SK-N-SH (cell line): ENCODE measurements at regions not wholly inside any gene's neighbourhood (a gene's known extent, or its start where the extent isn't known, plus 50 kb on each side); places are given as distances from the start of the nearest gene placed in this dataset.
A peak's percentile ranks its signal among the peaks of the same experiment; 100 is the strongest.

Experiments used
- CTCF ChIA-PET: fragments of 300-600, 350-600 bp; formaldehyde crosslinking; extraction: SDS; loops from one replicate; lab custom pipeline; 2021; lab: Yijun Ruan, JAX
- POLR2A ChIA-PET: fragments of 350-600 bp; sonication (Branson Sonifier 250); formaldehyde crosslinking; extraction: SDS; loops from one replicate; lab custom pipeline; 2020; ENCODE audit warnings: antibody characterized with exemption, inconsistent platforms; lab: Yijun Ruan, JAX
- DNase-seq: peaks from one replicate; pipeline ENCODE4 v3.0.0; 2012
- H2AFZ ChIP-seq: fragments of 200-600 bp; sonication (generic); 2 replicates; pipeline ENCODE4 v1.8.1; 2016; ENCODE audit warnings: antibody characterized with exemption, mild to moderate bottlenecking, low read depth
- H3F3A ChIP-seq: fragments of 200-600 bp; sonication (generic); replicated peaks from 2 replicates; pipeline ENCODE3; 2016; ENCODE audit warnings: antibody characterized with exemption, mild to moderate bottlenecking; ENCODE audit not compliant: insufficient read depth
- H3K27ac ChIP-seq, 2 experiments: fragments of 200-500 bp in 1 of 2; fragments of 200-600 bp in 1 of 2; sonication (Bioruptor generic) in 1 of 2; sonication (generic), shearing (Covaris generic) in 1 of 2; 2 replicates each; pipeline versions ENCODE4 v1.5.1 to v1.6.1; 2014 to 2016; ENCODE audit warnings: low read depth in 2 of 2, inconsistent platforms in 1 of 2, low read length in 1 of 2, mild to moderate bottlenecking in 1 of 2, mixed read lengths in 1 of 2
- H3K27me3 ChIP-seq: fragments of 200-600 bp; sonication (generic), shearing (Covaris generic); 2 replicates; pipeline ENCODE4 v1.6.1; 2016; ENCODE audit warnings: mixed run types; ENCODE audit not compliant: insufficient read depth
- H3K36me3 ChIP-seq, 2 experiments: fragments of 200-500 bp in 1 of 2; fragments of 200-600 bp in 1 of 2; sonication (Bioruptor generic) in 1 of 2; sonication (generic) in 1 of 2; replicated peaks in 1 of 2; 2 replicates each; pipeline versions ENCODE3 to v1.5.1; 2014 to 2016; ENCODE audit warnings: low read length in 1 of 2, mild to moderate bottlenecking in 1 of 2; ENCODE audit not compliant: insufficient read depth in 2 of 2, control insufficient read depth in 1 of 2
- H3K4me1 ChIP-seq, 2 experiments: fragments of 200-500 bp in 1 of 2; fragments of 200-600 bp in 1 of 2; sonication (Bioruptor generic) in 1 of 2; sonication (generic), shearing (Covaris generic) in 1 of 2; 2 replicates each; pipeline versions ENCODE4 v1.5.1 to v1.6.1; 2014 to 2016; ENCODE audit warnings: low read depth in 1 of 2, low read length in 1 of 2, mixed run types in 1 of 2; ENCODE audit not compliant: insufficient read depth in 2 of 2, control insufficient read depth in 1 of 2
- H3K4me2 ChIP-seq: fragments of 200-600 bp; sonication (generic), shearing (Covaris generic); 2 replicates; pipeline ENCODE4 v1.6.1; 2017; ENCODE audit warnings: mixed run types
- H3K4me3 ChIP-seq, 2 experiments: fragments of 200-500 bp in 1 of 2; fragments of 200-600 bp in 1 of 2; sonication (Bioruptor generic) in 1 of 2; sonication (generic), shearing (Covaris generic) in 1 of 2; 2 replicates each; pipeline versions ENCODE4 v1.5.1 to v1.8.1; 2014 to 2016; ENCODE audit warnings: low read depth in 2 of 2, inconsistent platforms in 1 of 2, low read length in 1 of 2, mild to moderate bottlenecking in 1 of 2, mixed read lengths in 1 of 2, moderate library complexity in 1 of 2
- H3K79me2 ChIP-seq: fragments of 200-600 bp; sonication (generic); 2 replicates; pipeline ENCODE4 v1.8.1; 2017; ENCODE audit warnings: mild to moderate bottlenecking; ENCODE audit not compliant: insufficient read depth
- H3K9ac ChIP-seq: fragments of 200-600 bp; sonication (generic); 2 replicates; pipeline ENCODE4 v1.6.1; 2017; ENCODE audit warnings: mixed run types
- H3K9me2 ChIP-seq: fragments of 200-600 bp; sonication (generic); 2 replicates; pipeline ENCODE4 v1.6.1; 2017; ENCODE audit warnings: mixed run types
- H3K9me3 ChIP-seq: fragments of 200-600 bp; sonication (generic); 2 replicates; pipeline ENCODE4 v1.6.1; 2017; ENCODE audit warnings: mixed run types, mild to moderate bottlenecking, moderate library complexity
- H4K20me1 ChIP-seq: fragments of 200-600 bp; sonication (generic); 2 replicates; pipeline ENCODE4 v1.6.1; 2017; ENCODE audit warnings: mild to moderate bottlenecking, mixed run types; ENCODE audit not compliant: insufficient read depth
- EP300 ChIP-seq, 2 experiments: IDR thresholded peaks; 2 replicates each; pipeline versions ENCODE4 v1.4.0 to v1.6.1; 2012; ENCODE audit warnings: borderline replicate concordance in 1 of 2, low read depth in 1 of 2, low read length in 1 of 2
- FOSL2 ChIP-seq: IDR thresholded peaks from 2 replicates; pipeline ENCODE4 v1.4.0; 2012; ENCODE audit warnings: low read depth, mild to moderate bottlenecking, moderate library complexity, borderline replicate concordance
- GABPA ChIP-seq: IDR thresholded peaks from 2 replicates; pipeline ENCODE4 v1.4.0; 2012; ENCODE audit warnings: low read depth, mild to moderate bottlenecking
- IRF3 ChIP-seq: fragments of 150-350 bp; IDR thresholded peaks from 2 replicates; pipeline ENCODE4 v1.6.1; 2016; ENCODE audit warnings: mild to moderate bottlenecking, low read depth, low read length
- JUND ChIP-seq: IDR thresholded peaks from 2 replicates; pipeline ENCODE4 v1.4.0; 2012
- MEF2A ChIP-seq: IDR thresholded peaks from 2 replicates; pipeline ENCODE4 v1.4.0; 2012; ENCODE audit warnings: low read depth, borderline replicate concordance
- NFIC ChIP-seq: IDR thresholded peaks from 2 replicates; pipeline ENCODE4 v1.4.0; 2012; ENCODE audit warnings: borderline replicate concordance
- NRF1 ChIP-seq: IDR thresholded peaks from 2 replicates; pipeline ENCODE4 v1.6.1; 2012; ENCODE audit warnings: low read depth, mild to moderate bottlenecking, low read length
- RAD21 ChIP-seq: IDR thresholded peaks from 2 replicates; pipeline ENCODE4 v1.6.1; 2012; ENCODE audit warnings: mild to moderate bottlenecking, low read length
- SMC3 ChIP-seq: IDR thresholded peaks from 2 replicates; pipeline ENCODE4 v1.6.1; 2012; ENCODE audit warnings: low read depth, low read length, improper control_type of control experiment
- TCF12 ChIP-seq: IDR thresholded peaks from 2 replicates; pipeline ENCODE4 v1.4.0; 2012
- TEAD4 ChIP-seq: IDR thresholded peaks from 2 replicates; pipeline ENCODE4 v1.4.0; 2012; ENCODE audit warnings: mild to moderate bottlenecking, borderline replicate concordance; ENCODE audit not compliant: insufficient read depth
- USF1 ChIP-seq: IDR thresholded peaks from 2 replicates; pipeline ENCODE4 v1.4.0; 2012; ENCODE audit warnings: low read depth, borderline replicate concordance
- WGBS: methylation state at CpG from one replicate; pipeline ENCODE4 v1.1.6; 2017; ENCODE audit warnings: low lambda C conversion rate; 5-methylcytosine and 5-hydroxymethylcytosine counted together
- TF ChIP-seq, protein P1 (sequence below): IDR thresholded peaks from 2 replicates; pipeline ENCODE4; 2012
- TF ChIP-seq, protein P2 (sequence below): IDR thresholded peaks from 2 replicates; pipeline ENCODE4 v1.4.0; 2012; ENCODE audit warnings: low read depth, borderline replicate concordance
- TF ChIP-seq, protein P3 (sequence below): fragments of 200-600 bp; sonication (generic); IDR thresholded peaks from 2 replicates; pipeline ENCODE4 v1.6.1; 2017; ENCODE audit warnings: antibody characterized with exemption, mild to moderate bottlenecking, moderate library complexity
- TF ChIP-seq, protein P4 (sequence below): IDR thresholded peaks from 2 replicates; pipeline ENCODE4 v1.4.0; 2012; ENCODE audit warnings: low read depth

- Histone ChIP-seq H3K27me3 (no peaks in the 10 kb centered on the region), H3K4me1 (peaks cover 0 to 11% of the 10 kb centered on the region in 2 experiments; a peak in 1 of 4 replicates), H2AFZ (peak overlapping the region; percentile 61; the same call in 1 of the 2 replicates), H3K79me2 (no peaks in the 10 kb centered on the region), H3K27ac (peak overlapping the region in 1 of 2 experiments; percentile 52; a peak in 2 of 4 replicates), H3K9me3 (no peaks in the 10 kb centered on the region), H3K9ac (0 out of 2 replicates have a peak overlapping the region, but pooled peaks have one; percentile 20), H3F3A (peaks cover 4% of the 10 kb centered on the region), H3K36me3 (no peaks in the 10 kb centered on the region), H3K9me2 (no peaks in the 10 kb centered on the region), H4K20me1 (no peaks in the 10 kb centered on the region), H3K4me3 (no peak overlapping the region), H3K4me2 (peak overlapping the region; percentile 43; the same call in 1 of the 2 replicates)
- POLR2A ChIA-PET: no interaction called here
- TF ChIP-seq, protein P1, sequence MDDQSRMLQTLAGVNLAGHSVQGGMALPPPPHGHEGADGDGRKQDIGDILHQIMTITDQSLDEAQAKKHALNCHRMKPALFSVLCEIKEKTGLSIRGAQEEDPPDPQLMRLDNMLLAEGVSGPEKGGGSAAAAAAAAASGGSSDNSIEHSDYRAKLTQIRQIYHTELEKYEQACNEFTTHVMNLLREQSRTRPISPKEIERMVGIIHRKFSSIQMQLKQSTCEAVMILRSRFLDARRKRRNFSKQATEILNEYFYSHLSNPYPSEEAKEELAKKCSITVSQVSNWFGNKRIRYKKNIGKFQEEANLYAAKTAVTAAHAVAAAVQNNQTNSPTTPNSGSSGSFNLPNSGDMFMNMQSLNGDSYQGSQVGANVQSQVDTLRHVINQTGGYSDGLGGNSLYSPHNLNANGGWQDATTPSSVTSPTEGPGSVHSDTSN: peak; percentile 71
- TF ChIP-seq FOSL2: peak; percentile 28; the same call in 1 of the 2 replicates
- TF ChIP-seq USF1: no peak
- TF ChIP-seq TCF12: peak; percentile 57; the same call in 1 of the 2 replicates
- TF ChIP-seq, protein P2, sequence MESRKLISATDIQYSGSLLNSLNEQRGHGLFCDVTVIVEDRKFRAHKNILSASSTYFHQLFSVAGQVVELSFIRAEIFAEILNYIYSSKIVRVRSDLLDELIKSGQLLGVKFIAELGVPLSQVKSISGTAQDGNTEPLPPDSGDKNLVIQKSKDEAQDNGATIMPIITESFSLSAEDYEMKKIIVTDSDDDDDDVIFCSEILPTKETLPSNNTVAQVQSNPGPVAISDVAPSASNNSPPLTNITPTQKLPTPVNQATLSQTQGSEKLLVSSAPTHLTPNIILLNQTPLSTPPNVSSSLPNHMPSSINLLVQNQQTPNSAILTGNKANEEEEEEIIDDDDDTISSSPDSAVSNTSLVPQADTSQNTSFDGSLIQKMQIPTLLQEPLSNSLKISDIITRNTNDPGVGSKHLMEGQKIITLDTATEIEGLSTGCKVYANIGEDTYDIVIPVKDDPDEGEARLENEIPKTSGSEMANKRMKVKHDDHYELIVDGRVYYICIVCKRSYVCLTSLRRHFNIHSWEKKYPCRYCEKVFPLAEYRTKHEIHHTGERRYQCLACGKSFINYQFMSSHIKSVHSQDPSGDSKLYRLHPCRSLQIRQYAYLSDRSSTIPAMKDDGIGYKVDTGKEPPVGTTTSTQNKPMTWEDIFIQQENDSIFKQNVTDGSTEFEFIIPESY: no peak
- TF ChIP-seq NFIC: peak; percentile 38; the same call in 1 of the 2 replicates
- TF ChIP-seq EP300 (IDR thresholded peaks at IDR 0.05; ENCODE audit: borderline replicate concordance in 1 of 2, low read depth in 1 of 2, low read length in 1 of 2): peak in 1 of 2 experiments; percentile 55; a peak in 1 of 4 replicates
- TF ChIP-seq MEF2A: no peak
- no peak for TF ChIP-seq IRF3
- no peak for TF ChIP-seq TEAD4
- no peak for TF ChIP-seq RAD21
- TF ChIP-seq, protein P3, sequence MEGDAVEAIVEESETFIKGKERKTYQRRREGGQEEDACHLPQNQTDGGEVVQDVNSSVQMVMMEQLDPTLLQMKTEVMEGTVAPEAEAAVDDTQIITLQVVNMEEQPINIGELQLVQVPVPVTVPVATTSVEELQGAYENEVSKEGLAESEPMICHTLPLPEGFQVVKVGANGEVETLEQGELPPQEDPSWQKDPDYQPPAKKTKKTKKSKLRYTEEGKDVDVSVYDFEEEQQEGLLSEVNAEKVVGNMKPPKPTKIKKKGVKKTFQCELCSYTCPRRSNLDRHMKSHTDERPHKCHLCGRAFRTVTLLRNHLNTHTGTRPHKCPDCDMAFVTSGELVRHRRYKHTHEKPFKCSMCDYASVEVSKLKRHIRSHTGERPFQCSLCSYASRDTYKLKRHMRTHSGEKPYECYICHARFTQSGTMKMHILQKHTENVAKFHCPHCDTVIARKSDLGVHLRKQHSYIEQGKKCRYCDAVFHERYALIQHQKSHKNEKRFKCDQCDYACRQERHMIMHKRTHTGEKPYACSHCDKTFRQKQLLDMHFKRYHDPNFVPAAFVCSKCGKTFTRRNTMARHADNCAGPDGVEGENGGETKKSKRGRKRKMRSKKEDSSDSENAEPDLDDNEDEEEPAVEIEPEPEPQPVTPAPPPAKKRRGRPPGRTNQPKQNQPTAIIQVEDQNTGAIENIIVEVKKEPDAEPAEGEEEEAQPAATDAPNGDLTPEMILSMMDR: no peak
- peak; percentile 52; the same call in 1 of the 2 replicates for TF ChIP-seq JUND
- no peak for TF ChIP-seq NRF1
- no peak for TF ChIP-seq GABPA
- TF ChIP-seq, protein P4, sequence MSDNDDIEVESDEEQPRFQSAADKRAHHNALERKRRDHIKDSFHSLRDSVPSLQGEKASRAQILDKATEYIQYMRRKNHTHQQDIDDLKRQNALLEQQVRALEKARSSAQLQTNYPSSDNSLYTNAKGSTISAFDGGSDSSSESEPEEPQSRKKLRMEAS: no peak
- no peak for TF ChIP-seq SMC3
- CTCF ChIA-PET: interaction anchor here (0.7 to 1.0 kb wide), 2 partner anchors 38 to 331 kb away, joined by 3 read pairs; partner anchors contain the start of gene TMEM200A
- no peak for DNase-seq
- WGBS: 11% methylated on average over 3 of the region's 3 CpGs
These were observed 130.4 kb upstream of the SMLR1 start for GRCh38 chr6:130696806-130697205.
